OCI-LY1 (cell line): ENCODE measurements at regions not wholly inside any gene's neighbourhood (a gene's known extent, or its start where the extent isn't known, plus 50 kb on each side); places are given as distances from the start of the nearest gene placed in this dataset.

Source experiments
- H2AFZ ChIP-seq: fragments of 200-600 bp; sonication (generic), shearing (Covaris generic); 2 replicates; pipeline ENCODE4 v1.6.0; 2014; ENCODE audit warnings: antibody characterized with exemption, mild to moderate bottlenecking, low read length
- H3F3A ChIP-seq: fragments of 200-600 bp; sonication (generic), shearing (Covaris generic); 2 replicates; pipeline ENCODE4 v1.6.0; 2014; ENCODE audit warnings: mild to moderate bottlenecking, antibody characterized with exemption, low read length, moderate library complexity; ENCODE audit not compliant: insufficient read depth
- H3K27ac ChIP-seq: fragments of 200-600 bp; sonication (generic); 2 replicates; pipeline ENCODE4 v1.5.1; 2014; ENCODE audit warnings: low read length, mixed run types, mild to moderate bottlenecking, low read depth; ENCODE audit not compliant: poor library complexity, severe bottlenecking
- H3K27me3 ChIP-seq: fragments of 200-600 bp; sonication (generic); 2 replicates; pipeline ENCODE4 v1.6.0; 2014; ENCODE audit warnings: antibody characterized with exemption, mild to moderate bottlenecking, low read length, moderate library complexity; ENCODE audit not compliant: insufficient read depth
- H3K36me3 ChIP-seq: fragments of 200-600 bp; sonication (generic); 2 replicates; pipeline ENCODE4 v1.6.1; 2014; ENCODE audit warnings: mild to moderate bottlenecking, antibody characterized with exemption, low read length, moderate library complexity, mixed read lengths; ENCODE audit not compliant: insufficient read depth
- H3K4me1 ChIP-seq: fragments of 200-600 bp; sonication (generic); 2 replicates; pipeline ENCODE4 v1.5.1; 2014; ENCODE audit warnings: mild to moderate bottlenecking, low read length, moderate library complexity; ENCODE audit not compliant: insufficient read depth, severe bottlenecking
- H3K4me2 ChIP-seq: fragments of 200-600 bp; sonication (generic), shearing (Covaris generic); 2 replicates; pipeline ENCODE4 v1.6.1; 2014; ENCODE audit warnings: low read length
- H3K4me3 ChIP-seq: fragments of 200-600 bp; sonication (generic); 2 replicates; pipeline ENCODE4 v1.5.1; 2014; ENCODE audit warnings: low read length, low read depth, mild to moderate bottlenecking, mixed read lengths; ENCODE audit not compliant: poor library complexity, severe bottlenecking
- H3K79me2 ChIP-seq: fragments of 200-600 bp; shearing (Covaris generic); 2 replicates; pipeline ENCODE4 v1.6.1; 2016; ENCODE audit warnings: mixed run types, low read length, mixed read lengths; ENCODE audit not compliant: insufficient read depth
- H3K9ac ChIP-seq: fragments of 200-600 bp; sonication (generic), shearing (Covaris generic); 2 replicates; pipeline ENCODE4 v1.6.1; 2014; ENCODE audit warnings: mild to moderate bottlenecking, low read length, mixed read lengths
- H3K9me2 ChIP-seq: fragments of 200-600 bp; sonication (generic), shearing (Covaris generic); 2 replicates; pipeline ENCODE4 v1.6.1; 2014; ENCODE audit warnings: low read depth, mild to moderate bottlenecking, low read length, mixed read lengths
- H3K9me3 ChIP-seq: fragments of 200-600 bp; shearing (Covaris generic); 2 replicates; pipeline ENCODE4 v1.6.1; 2014; ENCODE audit warnings: low read length, mixed read lengths
- H4K20me1 ChIP-seq: fragments of 200-600 bp; sonication (generic), shearing (Covaris generic); 2 replicates; pipeline ENCODE4 v1.6.0; 2016; ENCODE audit warnings: mild to moderate bottlenecking, low read length; ENCODE audit not compliant: insufficient read depth
- EZH2 ChIP-seq: fragments of 200-600 bp; sonication (generic), shearing (Covaris generic); IDR thresholded peaks from 2 replicates; pipeline ENCODE4 v1.8.0; 2017; ENCODE audit warnings: borderline replicate concordance, mixed run types, mild to moderate bottlenecking, antibody characterized with exemption, low read length, moderate library complexity, mixed read lengths
- TF ChIP-seq, protein P1 (sequence below): fragments of 200-600 bp; sonication (generic), shearing (Covaris generic); IDR thresholded peaks from 2 replicates; pipeline ENCODE4 v1.5.1; 2017; ENCODE audit warnings: mild to moderate bottlenecking, antibody characterized with exemption, low read length, moderate library complexity, mixed read lengths

DNA sequence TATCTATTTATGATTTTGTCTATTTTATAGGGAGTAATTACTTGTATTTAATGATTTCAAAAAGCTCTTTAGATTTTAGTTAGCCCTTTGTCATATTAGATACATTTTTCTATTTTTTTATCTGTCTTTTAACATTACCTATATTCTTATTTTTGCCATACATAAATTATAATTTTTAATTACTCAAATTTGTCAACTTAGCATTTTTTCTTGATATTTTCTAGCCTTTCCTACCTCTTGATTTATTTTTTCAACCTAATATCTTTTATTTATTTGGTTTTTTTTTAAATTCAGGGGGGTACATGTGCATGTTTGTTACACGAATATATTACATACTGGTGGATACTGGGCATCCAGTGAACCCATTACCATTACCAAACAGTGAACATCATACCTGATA is 114.3 kb upstream of the F13A1 start:
- Histone ChIP-seq H3K9me3 (no peaks in the 10 kb centered on the region; the same call in 1 of the 2 replicates), H3K4me3 (no peak overlapping the region), H4K20me1 (no peaks in the 10 kb centered on the region), H3K36me3 (no peaks in the 10 kb centered on the region), H3F3A (no peaks in the 10 kb centered on the region), H3K9ac (no peak overlapping the region), H3K9me2 (no peaks in the 10 kb centered on the region), H2AFZ (no peak overlapping the region), H3K27ac (no peak overlapping the region), H3K27me3 (no peaks in the 10 kb centered on the region), H3K4me2 (no peak overlapping the region), H3K79me2 (no peaks in the 10 kb centered on the region), H3K4me1 (no peaks in the 10 kb centered on the region)
- TF ChIP-seq, protein P1, sequence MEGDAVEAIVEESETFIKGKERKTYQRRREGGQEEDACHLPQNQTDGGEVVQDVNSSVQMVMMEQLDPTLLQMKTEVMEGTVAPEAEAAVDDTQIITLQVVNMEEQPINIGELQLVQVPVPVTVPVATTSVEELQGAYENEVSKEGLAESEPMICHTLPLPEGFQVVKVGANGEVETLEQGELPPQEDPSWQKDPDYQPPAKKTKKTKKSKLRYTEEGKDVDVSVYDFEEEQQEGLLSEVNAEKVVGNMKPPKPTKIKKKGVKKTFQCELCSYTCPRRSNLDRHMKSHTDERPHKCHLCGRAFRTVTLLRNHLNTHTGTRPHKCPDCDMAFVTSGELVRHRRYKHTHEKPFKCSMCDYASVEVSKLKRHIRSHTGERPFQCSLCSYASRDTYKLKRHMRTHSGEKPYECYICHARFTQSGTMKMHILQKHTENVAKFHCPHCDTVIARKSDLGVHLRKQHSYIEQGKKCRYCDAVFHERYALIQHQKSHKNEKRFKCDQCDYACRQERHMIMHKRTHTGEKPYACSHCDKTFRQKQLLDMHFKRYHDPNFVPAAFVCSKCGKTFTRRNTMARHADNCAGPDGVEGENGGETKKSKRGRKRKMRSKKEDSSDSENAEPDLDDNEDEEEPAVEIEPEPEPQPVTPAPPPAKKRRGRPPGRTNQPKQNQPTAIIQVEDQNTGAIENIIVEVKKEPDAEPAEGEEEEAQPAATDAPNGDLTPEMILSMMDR: no peak
- TF ChIP-seq EZH2: no peak

DNA sequence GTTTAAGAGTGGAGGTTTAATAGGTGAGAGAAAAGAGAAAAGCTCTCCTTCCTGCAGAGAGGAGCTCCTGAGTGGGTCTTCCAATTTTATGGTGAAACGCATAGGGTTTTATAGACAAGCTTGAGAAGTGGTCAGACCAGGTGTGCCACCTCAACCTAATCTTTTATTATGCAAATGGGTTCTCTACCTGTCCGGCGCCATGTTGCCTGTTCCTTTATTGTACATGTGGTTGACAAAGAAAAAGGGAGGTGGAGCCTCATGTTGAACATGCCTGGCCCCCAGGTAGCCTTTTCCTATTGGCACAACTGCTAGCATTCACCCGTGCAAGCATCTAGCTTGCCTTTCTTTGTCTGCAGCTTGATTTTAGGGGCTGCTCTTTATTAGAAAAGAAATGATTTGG is 115.9 kb upstream of the F13A1 start:
- TF ChIP-seq EZH2: no peak
- H3K27me3 ChIP-seq: no peaks in the 10 kb centered on the region
- H2AFZ ChIP-seq: no peak overlapping the region
- H3K4me3 ChIP-seq: no peak overlapping the region
- no peaks in the 10 kb centered on the region for H3F3A ChIP-seq
- no peak overlapping the region for H3K27ac ChIP-seq
- H3K9me2 ChIP-seq: no peaks in the 10 kb centered on the region
- peaks cover 7% of the 10 kb centered on the region; the same call in 1 of the 2 replicates for H3K9me3 ChIP-seq
- no peak overlapping the region for H3K4me2 ChIP-seq
- H3K79me2 ChIP-seq: no peaks in the 10 kb centered on the region
- H4K20me1 ChIP-seq: no peaks in the 10 kb centered on the region
- H3K4me1 ChIP-seq: no peaks in the 10 kb centered on the region
- H3K36me3 ChIP-seq: no peaks in the 10 kb centered on the region
- no peak overlapping the region for H3K9ac ChIP-seq

DNA sequence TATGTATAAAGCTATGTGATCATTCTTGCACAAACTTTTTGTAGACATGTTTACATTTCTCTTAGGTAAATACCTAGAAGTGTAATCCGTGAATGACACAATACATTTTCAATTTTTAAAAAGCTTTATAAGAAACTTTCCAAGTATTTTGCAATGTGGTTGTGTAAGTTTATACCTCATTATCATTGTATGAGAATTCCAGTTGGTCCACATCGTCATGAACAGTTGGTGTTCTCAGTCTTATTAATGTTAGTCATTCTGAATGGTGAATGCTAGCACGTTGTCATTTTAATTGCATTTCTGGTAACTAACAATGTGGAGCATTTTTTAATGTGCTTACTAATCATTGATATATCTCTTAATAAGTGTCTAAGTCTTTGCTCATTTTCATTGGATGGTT is 116.5 kb upstream of the F13A1 start:
- H3F3A ChIP-seq: no peaks in the 10 kb centered on the region
- H3K9me2 ChIP-seq: no peaks in the 10 kb centered on the region
- H3K9me3 ChIP-seq: peaks cover 7% of the 10 kb centered on the region; the same call in 1 of the 2 replicates
- 0 out of 2 replicates have a peak overlapping the region, but pooled peaks have one; percentile 48 for H2AFZ ChIP-seq
- H3K27me3 ChIP-seq: no peaks in the 10 kb centered on the region
- no peak overlapping the region for H3K27ac ChIP-seq
- no peaks in the 10 kb centered on the region for H3K36me3 ChIP-seq
- no peaks in the 10 kb centered on the region for H4K20me1 ChIP-seq
- TF ChIP-seq, protein P1: no peak
- no peak for TF ChIP-seq EZH2
- no peaks in the 10 kb centered on the region for H3K4me1 ChIP-seq
- no peaks in the 10 kb centered on the region for H3K79me2 ChIP-seq
- H3K4me2 ChIP-seq: no peak overlapping the region
- no peak overlapping the region for H3K9ac ChIP-seq
- H3K4me3 ChIP-seq: no peak overlapping the region

DNA sequence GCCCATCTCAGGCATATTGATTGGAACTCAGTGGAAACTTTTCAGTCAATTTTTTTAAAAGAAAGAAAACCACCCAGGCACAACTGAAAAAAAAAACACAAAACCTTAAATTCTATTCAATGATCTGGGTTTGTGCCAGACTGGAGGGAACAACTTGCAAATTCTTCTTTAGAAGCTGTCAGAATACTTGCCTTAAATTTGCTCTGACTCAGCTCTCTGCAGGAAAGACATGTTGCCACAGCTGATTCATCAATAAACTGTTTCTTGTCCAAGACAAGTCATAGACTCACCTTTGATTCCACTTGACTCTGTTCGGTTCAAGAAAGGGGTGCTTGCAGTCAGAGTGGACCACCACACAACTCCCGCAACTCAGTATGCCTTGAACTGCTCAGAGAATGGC is 117.8 kb upstream of the F13A1 start:
- Histone ChIP-seq H4K20me1 (no peaks in the 10 kb centered on the region), H3K9me2 (no peaks in the 10 kb centered on the region), H3K27ac (no peak overlapping the region), H3F3A (no peaks in the 10 kb centered on the region), H2AFZ (no peak overlapping the region), H3K9me3 (peaks cover 7% of the 10 kb centered on the region; the same call in 1 of the 2 replicates), H3K4me1 (no peaks in the 10 kb centered on the region), H3K27me3 (no peaks in the 10 kb centered on the region), H3K36me3 (no peaks in the 10 kb centered on the region), H3K9ac (no peak overlapping the region), H3K4me2 (no peak overlapping the region), H3K4me3 (no peak overlapping the region), H3K79me2 (no peaks in the 10 kb centered on the region)
- TF ChIP-seq EZH2: no peak
- TF ChIP-seq, protein P1: no peak
